Raji (cell line): ENCODE measurements at regions not wholly inside any gene's neighbourhood (a gene's known extent, or its start where the extent isn't known, plus 50 kb on each side); places are given as distances from the start of the nearest gene placed in this dataset.
A peak's percentile ranks its signal among the peaks of the same experiment; 100 is the strongest.

ENCODE experiments used
- POLR2A ChIP-seq: IDR thresholded peaks from 2 replicates; pipeline ENCODE4 v1.6.1; 2011; ENCODE audit warnings: low read depth, low read length, control low read depth; ENCODE audit not compliant: insufficient read depth

DNA sequence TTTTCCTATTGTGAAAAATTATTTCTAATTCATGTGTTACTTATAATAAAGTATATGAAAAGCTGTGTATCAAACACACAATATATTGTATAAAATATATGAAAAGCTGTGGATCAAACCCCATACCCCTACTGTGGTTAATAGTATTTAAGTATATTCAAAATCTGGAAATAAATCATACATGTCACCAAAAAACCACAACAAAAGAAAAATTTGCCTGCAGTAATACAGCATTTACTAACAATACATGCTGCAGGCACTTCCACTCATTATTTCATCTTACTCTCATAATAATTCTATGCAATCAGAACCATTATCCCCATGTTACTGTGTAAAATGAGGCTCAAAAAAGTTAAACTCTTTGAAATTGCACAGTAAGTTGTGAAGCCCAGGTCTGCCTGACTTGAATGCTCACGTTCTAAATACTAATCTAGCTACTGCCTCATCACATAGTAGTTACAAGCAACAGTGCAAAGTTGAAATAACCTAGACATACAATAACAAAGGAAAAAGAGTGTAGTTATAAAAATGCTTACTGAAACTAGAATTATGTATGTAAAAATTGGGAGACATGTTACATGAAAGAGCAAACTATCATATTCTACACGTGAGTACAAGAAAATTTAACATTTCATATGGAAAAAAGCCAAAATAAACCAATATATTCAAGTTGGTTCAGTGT lies 61.7 kb downstream of the FAM217A start:
- TF ChIP-seq POLR2A = no peak

DNA sequence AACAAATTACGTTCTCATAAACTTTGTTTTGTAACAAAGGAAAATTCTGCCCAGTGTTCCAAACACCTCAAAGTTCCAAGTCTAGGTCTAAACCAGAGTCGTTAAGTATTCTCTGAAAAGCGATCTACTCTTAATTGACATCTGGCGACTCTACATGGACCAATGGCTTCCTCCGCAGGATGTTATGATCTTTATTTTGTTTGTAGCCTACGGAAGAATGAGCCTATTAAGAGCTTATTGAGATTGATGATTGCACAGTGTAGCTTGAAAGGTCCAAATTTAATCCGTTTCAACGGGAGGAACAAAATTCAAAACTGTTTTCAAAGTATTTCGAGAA lies 61.1 kb downstream of the FAM217A start:
- no peak for TF ChIP-seq POLR2A

DNA sequence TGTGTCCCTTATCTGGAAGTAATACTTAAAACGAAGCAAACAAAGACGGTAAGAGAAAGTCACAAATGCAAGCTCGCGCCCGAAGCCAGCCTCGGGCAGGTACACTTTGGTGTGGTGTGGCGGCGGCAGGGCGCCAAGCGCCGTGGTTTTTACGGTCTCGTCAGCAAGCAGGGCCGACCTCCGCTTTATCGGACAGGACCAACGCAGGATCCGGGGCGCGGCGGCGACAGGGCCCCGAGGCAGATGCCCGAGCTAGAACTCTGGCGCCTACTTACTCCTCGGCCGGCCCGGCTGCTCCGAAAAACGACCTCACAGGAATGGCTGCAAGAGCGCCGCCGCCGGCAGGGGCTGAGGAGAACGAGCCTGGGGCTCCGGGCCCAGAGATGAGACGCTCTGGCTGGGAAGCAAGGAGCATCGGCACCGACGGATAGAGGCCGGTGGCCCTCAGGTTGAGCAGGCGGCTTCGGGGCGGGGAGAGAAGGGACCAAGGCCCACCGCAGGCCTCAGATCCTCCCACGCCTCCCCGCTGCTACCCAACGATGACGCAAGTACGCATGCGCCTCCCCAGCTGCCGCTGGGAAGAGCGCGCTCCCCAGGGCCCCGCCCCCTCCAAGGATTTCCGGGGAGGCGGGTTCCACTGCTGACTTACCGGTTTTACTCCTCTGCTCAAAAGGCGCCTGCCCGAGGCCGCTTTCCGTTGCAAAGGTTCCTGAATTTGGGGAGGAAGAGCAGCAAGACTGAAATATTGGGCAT lies 60.6 kb downstream of the FAM217A start:
- TF ChIP-seq POLR2A = peak; percentile 95
